Right lung (tissue), 2 donors: ENCODE measurements at regions not wholly inside any gene's neighbourhood (a gene's known extent, or its start where the extent isn't known, plus 50 kb on each side); places are given as distances from the start of the nearest gene placed in this dataset.
"Not testable (repeated sequence)": the region's sequence is repeated elsewhere in the genome, so short reads cannot be mapped to it uniquely, and the experiment has no call there.

Source experiments
- DNase-seq, 2 donors: peaks; one replicate each; pipeline ENCODE4 v3.0.0-alpha.2; 2013

DNA sequence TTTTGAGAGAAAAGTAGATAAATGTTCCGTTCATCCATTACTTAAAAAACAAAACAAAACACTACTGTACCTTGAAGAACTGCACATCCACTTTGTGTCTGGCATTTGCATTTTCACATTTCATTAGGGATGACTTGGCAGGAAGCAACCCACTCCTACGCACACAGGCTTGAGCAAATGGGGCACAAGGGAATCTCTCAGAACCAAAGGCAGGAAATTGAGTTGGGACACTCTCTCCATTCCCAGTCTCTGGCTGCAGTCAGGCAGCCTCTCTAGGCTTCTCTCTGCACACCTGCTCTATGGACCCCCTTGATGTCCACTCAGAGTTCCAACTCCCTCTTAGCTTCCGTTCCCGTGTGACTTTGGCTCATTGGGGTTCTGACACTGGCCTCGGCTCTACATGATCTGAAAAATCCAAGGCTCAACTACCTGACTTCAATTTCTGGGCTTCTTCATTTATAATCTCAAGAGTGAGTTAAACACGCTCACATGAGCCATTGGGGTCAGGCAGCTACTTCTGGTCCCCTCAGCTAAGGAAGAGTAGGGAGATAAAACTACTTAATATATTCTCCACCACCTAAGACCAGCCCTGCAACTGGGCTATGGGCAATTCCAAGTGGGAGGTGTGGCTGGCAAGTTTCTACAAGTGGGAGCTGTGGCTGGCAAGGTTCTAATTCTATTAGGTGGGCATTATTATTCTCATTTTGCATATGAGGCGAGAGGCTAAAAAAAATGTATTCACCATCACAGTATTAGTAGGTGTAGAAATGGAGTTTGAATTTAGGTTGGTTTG, 251.9 kb downstream of the SOD2 start:
- DNase-seq: no peak

DNA sequence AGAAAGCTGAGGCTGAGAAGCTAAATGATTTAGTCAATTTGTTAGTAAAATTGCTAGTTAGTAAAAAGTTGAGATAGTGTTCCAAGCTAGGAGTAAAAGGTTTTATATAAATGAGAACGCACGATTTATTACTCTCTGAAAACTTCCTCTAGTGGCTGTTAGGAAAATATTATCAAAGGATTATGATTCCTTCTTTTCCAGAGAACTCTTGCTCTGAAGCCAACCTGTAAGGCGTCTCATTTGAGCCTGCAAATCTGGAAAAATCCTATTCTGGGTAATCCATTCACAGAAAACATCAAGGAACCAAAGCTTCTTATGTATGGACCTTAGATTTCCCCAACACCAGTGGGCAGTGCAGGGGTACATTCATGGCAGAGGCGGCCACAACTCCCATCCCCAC, 252.7 kb downstream of the SOD2 start:
- DNase-seq: no peak

DNA sequence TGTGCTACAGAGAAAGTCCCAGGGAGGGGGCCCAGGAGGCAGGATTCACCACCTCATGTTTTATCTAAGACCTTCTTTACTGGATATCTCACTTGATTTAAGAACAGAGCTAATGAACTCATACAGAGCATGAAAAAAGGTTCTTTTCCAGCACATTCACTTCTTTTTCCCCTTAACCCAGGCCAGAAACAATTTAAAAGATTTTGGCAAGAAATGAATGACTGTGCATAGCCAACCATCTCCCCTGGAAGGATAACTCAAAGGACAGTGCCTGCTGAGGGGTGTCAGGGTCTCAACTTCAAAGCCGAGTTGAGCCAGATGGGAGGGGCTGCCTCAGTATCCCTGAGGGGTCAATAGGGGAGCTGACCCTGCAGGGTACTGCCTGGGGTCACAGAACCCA, 253.4 kb downstream of the SOD2 start:
- DNase-seq: no peak

DNA sequence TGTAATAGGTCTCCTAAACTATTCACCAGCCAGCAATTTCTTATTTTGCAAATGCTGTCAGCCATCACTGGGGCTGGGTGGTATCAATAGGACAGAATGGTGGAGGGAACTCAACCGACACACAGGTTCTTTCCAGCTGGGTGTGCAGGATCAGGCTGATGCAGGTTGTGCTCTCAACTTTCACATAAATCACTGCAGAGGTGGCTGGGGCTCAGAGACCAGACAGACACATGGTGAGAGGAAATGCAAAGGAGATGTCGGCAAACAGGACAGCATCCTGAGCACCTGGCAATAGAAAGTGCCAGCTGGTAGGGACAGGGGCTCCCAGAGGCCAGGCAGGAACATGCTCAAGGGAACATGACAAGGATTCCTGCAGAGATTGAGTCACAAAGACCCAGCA, 254.9 kb downstream of the SOD2 start:
- DNase-seq: no peak

DNA sequence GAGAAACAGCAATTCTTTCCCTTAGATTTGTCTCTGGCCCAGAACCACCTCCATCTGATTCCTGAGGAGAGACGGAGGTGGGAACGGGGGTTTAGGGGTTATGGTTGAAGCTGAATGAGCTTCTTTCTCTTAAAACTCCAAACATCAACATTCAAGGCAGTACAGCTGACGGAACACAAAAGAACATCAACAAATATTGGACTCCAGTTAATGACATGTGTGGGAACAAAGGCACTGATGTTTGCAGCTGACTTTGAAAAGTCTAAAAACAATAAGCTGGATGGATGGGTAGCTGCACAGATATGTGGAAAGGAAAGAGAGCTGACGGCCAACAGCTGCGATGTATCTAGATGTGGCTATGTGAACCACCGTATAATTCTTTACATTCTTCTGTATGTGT, 256.5 kb downstream of the SOD2 start:
- DNase-seq: no peak

DNA sequence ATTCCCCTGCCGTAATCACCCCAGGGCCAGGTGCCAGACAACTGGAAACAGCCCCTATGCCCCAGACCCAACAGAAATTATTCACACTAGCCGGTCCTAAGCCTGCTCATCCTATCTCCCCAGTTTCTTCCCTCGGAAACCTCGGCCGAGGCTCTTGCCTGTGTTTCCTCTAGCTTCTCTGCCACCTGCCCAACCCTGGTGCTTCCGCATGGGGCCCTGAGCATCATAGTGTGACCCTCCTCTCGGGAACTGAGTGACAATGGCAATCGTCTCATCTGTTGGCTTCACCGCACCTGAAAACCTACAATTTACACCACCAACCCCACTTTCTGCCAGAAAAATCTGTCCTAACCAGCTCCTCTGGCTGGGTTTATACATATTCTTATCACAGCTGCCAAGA, 257.3 kb downstream of the SOD2 start:
- DNase-seq: no peak

DNA sequence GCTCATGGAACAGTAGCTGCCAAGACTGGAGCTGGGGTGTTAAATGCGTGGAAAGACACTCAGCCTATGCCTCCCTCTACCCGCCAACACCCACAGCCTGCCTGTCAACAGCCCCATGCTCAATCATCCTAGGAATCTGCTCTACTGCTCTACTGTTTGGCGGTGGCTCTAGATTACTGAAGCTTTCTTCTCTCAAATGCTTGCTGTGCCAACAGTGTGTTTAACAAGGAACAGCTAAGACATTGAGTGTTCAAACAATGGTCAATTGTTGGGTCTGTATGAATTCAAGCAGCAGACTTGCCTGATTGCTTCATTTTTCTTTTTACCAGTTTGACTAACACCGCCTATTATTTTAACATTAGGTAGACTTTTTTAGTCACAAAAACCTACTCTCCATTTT, 258.6 kb downstream of the SOD2 start:
- no peak for DNase-seq

DNA sequence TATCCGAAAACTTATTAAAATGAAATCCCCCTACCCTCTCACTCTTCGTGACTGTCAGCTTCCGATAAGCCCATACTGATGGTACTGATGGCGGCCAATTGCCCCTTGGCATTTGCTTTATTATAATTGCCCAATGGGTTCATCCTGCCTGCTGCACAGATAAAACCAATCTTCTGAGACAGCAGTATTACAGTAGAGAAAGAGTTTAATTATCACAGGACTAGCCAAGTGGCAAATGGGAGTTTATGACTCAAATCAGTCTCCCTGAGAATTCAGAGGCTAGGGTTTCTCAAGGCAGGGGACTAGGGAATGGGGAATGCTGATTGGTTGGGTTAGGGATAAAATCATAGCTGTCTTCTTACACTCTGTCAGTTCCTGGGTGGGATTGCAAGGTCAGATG, 259.5 kb downstream of the SOD2 start:
- DNase-seq: no peak

DNA sequence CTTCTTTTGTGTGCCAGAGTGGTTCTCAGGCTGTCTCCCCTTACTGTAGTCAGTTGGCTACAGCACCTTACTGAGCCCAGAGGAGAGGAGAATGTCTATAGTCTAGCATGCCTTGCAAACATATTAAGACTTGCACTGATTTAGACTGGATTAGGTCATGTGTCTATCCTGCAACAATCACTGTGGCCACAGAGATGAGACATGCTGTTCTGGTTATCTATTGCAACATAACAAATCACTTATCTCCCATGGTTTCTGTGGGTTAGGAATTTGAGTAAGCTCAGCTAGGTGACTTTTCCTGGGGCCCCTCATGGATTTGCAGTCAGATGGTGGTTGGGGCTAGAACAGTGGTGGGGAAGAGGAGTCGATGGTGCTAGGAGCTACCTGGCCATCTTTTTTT, 261.3 kb downstream of the SOD2 start:
- DNase-seq: no peak

DNA sequence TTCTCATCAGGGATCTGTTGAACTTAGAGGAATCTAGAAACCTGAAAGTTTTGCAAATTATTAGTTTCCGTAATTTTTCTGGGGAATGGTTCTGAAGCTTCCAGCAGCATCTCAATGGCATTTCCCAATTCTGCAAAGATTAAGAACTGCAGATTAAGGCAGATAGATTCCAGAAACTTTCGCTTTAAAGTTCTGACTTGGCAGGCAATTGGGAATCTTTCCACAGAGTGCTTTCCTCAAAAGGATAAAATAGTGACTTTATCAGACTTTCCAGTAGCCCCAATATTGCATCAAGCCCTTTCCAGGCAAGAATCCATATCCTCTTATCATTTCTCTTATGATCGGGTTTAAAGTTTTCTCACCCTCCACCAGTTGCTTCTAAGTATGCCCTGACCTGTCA, 261.1 kb downstream of the FNDC1 start:
- no peak for DNase-seq

DNA sequence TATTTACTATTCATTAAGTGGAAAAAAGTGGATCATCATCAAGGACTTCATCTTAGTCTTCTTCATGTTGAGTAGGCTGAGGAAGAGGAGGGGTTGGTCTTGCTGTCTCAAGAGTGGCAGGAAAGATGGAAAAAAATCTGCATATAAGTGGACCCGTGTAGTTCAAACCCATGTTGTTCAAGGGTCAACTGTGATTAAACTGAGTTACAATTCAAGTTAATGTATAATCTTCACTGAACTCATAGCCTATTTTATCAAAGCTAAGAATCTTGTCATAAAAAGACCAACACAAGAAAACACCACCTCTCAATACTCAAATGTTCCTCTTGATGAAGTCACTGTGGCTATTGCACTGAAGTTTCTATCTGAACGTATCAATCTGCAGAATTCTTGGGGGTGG, 260.2 kb downstream of the FNDC1 start:
- DNase-seq: no peak

DNA sequence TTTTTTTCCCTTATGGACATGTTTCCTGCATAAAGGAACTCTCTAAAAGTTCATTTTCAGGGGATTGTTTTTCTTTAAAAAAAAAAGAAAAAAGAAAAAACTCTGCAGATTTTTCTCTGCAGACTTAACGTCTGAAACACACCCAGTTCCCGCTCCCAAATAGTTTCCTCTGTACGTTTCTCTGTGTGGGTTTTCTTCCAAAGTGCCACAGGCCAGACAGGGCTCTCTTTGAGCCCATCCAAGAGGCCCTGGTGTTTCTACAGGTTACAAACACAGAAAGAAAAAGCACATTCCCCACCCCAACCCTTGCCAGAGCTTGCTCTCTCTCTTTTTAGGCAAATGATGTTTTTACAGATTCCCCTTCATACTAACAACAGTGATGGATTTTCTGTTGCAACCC, 258.6 kb downstream of the FNDC1 start:
- DNase-seq: no peak

DNA sequence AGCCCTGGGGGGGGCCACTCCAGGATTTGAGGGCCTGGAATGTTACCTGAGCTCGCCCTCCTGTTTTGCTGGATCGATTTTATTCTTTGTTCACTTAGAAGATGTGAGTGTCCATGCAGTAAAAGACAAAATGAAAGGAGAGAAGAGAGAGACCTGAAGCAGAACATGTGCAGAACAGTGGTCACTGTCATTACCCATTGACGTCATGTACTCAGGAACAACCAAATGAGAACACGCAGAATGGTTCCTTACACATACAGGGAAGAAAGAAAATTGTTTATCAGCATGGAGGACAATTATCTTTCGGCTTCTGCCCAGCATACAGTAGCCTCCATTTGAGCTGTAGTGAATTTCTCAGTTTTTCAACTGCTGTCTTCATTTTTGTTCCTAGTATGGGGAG, 258.1 kb downstream of the FNDC1 start:
- DNase-seq: no peak

DNA sequence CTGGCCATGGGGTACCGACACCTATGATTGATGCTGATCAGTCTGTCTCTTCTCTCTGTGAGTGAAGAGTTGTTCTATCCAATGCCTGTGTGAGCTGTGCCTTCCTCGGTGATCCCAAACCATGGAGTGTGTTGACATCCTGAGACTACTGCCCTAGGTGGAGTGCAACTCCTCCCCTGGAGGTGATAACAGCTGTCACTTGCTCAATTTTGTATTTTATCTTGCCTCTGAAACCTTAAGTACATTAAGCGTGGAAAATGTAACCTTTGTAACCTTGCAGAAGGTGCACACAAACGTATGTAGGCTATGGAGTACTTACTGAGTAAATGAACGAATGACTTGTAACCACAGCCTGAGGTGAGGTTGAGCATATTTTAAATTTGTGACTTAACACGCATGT, 256.2 kb downstream of the FNDC1 start:
- DNase-seq: no peak

DNA sequence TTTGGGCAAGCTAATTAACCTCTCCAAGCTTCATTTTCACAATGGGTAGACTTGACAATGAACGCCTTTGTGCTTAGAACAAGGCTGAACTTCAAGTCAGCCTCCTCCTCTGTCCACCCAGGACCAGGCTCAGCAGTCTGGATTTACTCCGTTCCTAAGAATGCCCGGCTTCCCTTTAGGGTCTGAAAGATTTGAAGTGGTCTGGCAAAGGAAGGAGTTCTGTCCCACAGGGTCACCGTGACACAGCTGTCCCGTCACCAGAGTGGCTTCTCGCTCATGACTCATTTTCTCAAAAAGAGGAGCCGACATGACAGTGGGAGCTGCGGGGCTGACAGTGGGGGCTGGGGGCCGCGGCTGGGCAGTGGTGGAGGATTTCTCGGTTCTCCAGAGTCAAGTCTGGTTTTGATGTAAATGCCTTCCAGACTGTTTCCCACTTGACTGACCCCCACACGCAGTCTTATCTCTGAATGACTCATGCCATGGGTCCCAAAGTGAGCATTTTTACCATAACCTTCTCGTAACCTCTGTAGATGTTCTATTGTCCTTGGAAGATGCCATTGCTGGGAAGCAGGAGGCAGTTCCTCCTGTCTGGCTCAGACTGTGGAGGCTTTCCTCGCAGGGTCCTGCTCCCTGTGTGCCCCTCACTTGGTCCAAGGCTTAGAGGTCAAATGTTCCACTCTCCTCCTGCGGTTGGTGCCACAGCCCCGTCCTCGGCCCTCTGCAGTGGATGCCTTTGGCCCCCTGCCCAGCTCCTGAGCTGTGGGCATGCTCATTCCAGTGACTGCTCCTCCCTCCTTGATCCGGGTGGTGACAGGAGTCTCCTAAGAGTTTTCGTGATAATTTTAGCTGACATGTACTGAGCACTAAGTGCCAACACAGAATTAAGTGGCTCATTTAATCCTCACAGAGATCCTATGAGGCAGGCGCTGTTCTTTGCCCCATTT, 253.1 kb downstream of the FNDC1 start:
- no peak for DNase-seq

DNA sequence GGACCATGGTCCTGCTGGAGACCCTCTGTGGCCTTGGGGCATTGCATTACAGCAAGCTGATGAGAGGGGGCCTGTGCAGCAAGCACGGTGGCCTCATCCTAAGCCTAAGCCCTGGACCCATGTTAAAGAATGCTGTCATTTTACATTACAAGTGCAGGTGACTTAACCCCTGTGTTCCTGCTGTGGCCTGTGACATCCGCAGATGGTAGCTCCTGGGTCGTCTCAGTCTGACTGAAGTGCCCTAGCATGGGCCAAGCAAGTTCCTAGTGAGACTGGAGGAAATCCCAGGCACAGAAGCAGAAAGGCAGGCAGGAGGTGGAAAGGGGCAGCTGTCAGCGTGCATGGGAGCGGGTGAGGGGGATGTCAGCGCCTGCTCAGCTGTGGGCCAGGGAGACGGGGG, 252.4 kb downstream of the FNDC1 start:
- no peak for DNase-seq

DNA sequence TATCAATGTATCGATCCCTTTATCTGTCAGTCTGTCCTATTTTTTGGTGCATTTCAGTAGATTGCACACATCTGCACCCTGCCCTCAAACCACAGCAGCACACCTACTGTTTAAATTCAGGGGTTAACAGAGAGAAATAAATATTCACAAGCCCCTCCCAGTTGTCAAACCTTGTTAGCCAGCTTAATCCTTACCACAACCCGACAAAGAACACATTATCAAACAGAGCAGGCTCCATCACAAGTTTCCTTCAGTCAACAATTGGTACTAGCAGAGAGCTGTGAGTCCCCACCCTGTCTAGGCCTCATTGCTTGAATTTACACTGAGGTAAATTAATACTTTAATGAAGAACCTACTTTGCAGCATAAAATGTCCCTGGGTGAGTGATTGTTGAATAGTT, 249.8 kb downstream of the FNDC1 start:
- no peak for DNase-seq

DNA sequence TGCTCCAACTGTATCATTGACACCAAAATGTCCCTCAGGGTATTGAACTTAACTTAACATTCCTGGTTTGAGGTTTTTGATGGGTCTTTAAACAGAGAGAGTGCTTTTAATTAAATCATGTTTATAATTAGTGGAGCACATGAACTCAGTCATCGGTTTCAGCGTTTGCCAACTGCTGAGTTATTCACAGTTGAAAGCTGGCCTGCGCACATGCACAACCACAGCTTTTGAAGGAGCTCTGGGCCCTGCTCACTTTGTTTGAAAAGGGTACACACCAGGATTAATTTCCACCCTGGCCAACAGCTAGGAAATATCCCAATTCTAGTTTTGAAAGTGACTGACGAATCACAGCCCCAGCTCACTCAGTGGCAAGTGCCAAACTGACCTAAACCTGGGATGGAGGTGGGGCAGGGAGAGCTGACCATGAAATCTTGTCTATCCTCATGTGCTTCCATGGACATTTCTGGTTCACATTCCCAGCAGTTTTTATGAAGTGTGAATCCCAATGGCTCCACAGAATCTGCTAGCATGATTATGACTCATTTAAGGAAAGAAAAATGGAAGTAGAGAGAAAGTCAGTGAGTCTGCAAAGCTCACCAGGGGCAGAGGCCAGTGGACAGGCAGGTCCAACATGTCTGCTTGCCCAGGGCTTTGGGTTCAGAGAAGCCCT, 247.8 kb downstream of the FNDC1 start:
- no peak for DNase-seq

DNA sequence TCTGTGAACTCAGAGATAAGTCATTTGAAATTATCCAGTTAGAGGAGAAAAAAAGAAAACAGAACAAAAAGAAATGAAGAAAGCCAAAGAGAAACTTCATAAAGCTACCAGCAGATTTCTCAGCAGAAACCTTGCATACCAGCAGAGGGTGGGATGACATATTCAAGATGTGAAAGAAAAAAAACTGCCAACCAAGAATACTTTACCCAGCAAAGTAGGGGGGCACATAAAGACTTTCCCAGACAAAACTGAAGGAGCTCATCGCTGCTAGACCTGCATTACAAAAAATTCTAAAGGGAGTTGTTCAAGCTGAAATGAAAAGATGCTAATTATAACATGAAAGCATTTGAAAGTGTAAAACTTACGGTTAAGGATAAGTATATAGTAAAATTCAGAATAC, 246.3 kb downstream of the FNDC1 start:
- no peak for DNase-seq

DNA sequence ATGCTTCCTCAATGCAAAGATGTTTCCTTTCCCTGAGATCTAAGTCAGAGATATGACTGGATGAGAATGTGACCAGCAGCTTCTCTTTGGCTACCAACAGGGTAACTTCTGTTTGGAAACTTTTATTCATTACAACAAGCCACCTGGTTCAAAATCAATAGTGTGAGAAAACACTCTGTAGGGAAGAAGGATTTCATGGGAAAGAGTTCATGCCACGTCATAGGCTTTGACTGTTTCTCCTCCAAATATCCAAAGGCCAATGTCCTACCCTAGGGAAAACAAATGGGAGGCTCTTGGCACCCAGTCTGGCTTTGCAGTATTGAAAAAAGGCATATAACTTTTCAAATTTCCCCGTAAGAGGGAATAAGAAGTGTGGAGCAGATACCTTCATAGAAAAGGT, 245.5 kb downstream of the FNDC1 start:
- DNase-seq: no peak

DNA sequence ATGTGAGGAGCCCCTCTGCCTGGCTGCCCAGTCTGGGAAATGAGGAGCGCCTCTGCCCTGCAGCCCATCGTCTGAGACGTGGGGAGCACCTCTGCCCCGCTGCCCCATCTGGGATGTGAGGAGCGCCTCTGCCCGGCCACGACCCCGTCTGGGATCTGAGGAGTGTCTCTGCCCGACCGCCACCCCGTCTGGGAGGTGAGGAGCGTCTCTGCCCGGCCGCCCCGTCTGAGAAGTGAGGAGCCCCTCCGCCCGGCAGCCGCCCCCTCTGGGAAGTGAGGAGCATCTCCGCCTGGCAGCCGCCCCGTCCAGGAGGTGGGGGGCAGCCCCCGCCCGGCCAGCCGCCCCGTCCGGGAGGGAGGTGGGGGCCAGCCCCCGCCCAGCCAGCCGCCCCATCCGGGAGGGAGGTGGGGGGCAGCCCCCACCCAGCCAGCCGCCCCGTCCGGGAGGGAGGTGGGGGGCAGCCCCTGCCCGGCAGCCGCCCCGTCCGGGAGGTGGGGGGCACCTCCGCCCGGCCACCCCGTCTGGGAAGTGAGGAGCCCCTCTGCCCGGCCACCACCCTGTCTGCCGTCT, 238.1 kb downstream of the FNDC1 start:
- not testable (repeated sequence) for DNase-seq

DNA sequence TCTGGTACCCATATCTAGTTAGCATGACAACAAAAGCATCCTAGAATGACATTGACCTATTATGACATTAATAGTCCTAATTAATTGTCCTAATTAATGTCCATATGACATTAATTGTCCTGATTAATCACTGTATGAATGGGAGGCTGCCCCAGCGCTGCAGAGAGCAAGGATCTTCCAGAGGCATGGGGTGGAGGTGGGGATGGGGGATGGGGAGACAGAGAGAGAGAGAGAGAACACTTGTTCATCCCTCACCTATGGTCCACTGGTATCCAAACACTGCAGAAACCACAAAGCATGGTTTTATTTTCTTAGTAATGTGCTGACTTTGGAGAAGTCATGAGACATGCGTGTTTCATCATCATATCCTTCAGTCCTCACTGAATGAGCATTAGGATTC, 235.1 kb downstream of the FNDC1 start:
- DNase-seq: no peak
